Esophagus squamous epithelium (tissue), 4 donors: ENCODE measurements at regions not wholly inside any gene's neighbourhood (a gene's known extent, or its start where the extent isn't known, plus 50 kb on each side); places are given as distances from the start of the nearest gene placed in this dataset.

Source experiments
- CTCF ChIP-seq, 6 experiments: fragments of 450-650 bp in 4 of 6; fragments of 200-600 bp in 2 of 6; sonication (generic) in 2 of 6; IDR thresholded peaks; one replicate each; pipeline ENCODE4 v1.5.1; 2016 to 2019; ENCODE audit warnings: antibody characterized with exemption in 6 of 6, mild to moderate bottlenecking in 4 of 6, moderate library complexity in 4 of 6
- POLR2A ChIP-seq, 4 donors: fragments of 450-650 bp; IDR thresholded peaks; one replicate each; pipeline ENCODE4 v1.6.1; 2017; ENCODE audit warnings: antibody characterized with exemption in 4 of 4, mild to moderate bottlenecking in 4 of 4, moderate library complexity in 3 of 4

GRCh38 chr17:71409712-71410111 lies 711.1 kb upstream of the SOX9 start:
- TF ChIP-seq CTCF (IDR thresholded peaks at IDR 0.05), result no peak
- no peak for TF ChIP-seq POLR2A (IDR thresholded peaks at IDR 0.05)
